SU-DHL-6 (cell line): ENCODE measurements at regions not wholly inside any gene's neighbourhood (a gene's known extent, or its start where the extent isn't known, plus 50 kb on each side); places are given as distances from the start of the nearest gene placed in this dataset.

Experiments used
- EZH2phosphoT487 ChIP-seq: fragments of 200-600 bp; sonication (generic), shearing (Covaris generic); conservative IDR thresholded peaks from 2 replicates; pipeline ENCODE4 v1.6.1; 2018; ENCODE audit warnings: mild to moderate bottlenecking, antibody characterized with exemption, low read length, moderate library complexity, mixed read lengths
- TF ChIP-seq, protein P1 (sequence below): fragments of 200-600 bp; sonication (generic); IDR thresholded peaks from one replicate; pipeline ENCODE4 v1.5.1; 2017; ENCODE audit warnings: antibody characterized with exemption, mild to moderate bottlenecking, low read length, moderate library complexity; ENCODE audit not compliant: insufficient read depth, poor library complexity, severe bottlenecking

- TF ChIP-seq, protein P1, sequence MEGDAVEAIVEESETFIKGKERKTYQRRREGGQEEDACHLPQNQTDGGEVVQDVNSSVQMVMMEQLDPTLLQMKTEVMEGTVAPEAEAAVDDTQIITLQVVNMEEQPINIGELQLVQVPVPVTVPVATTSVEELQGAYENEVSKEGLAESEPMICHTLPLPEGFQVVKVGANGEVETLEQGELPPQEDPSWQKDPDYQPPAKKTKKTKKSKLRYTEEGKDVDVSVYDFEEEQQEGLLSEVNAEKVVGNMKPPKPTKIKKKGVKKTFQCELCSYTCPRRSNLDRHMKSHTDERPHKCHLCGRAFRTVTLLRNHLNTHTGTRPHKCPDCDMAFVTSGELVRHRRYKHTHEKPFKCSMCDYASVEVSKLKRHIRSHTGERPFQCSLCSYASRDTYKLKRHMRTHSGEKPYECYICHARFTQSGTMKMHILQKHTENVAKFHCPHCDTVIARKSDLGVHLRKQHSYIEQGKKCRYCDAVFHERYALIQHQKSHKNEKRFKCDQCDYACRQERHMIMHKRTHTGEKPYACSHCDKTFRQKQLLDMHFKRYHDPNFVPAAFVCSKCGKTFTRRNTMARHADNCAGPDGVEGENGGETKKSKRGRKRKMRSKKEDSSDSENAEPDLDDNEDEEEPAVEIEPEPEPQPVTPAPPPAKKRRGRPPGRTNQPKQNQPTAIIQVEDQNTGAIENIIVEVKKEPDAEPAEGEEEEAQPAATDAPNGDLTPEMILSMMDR: no peak
- TF ChIP-seq EZH2phosphoT487: no peak
These were observed 87.8 kb downstream of the RFPL4B start for GRCh38 chr6:112434896-112435435.
